Activated CD4-positive, alpha-beta memory T cell treated with anti-CD3 and anti-CD28 coated beads for 36 hours (primary cell): ENCODE measurements at regions not wholly inside any gene's neighbourhood (a gene's known extent, or its start where the extent isn't known, plus 50 kb on each side); places are given as distances from the start of the nearest gene placed in this dataset.

ENCODE experiments used
- CTCF ChIA-PET: fragments of 350-600 bp; sonication (Branson Sonifier 250); formaldehyde crosslinking; loops from one replicate; lab custom pipeline; 2021; ENCODE audit warnings: antibody characterized with exemption, inconsistent platforms; lab: Charles Lee
- POLR2A ChIA-PET: fragments of 350-600 bp; sonication (Branson Sonifier 250); formaldehyde crosslinking; loops from one replicate; lab custom pipeline; 2021; ENCODE audit warnings: antibody characterized with exemption; lab: Charles Lee
- DNase-seq: peaks from one replicate; pipeline ENCODE4 v3.0.0-alpha.2; 2020
- H3K27ac Mint-ChIP-seq: one replicate; pipeline ENCODE4 v1.8.0; 2021; ENCODE audit warnings: mixed read lengths
- H3K27me3 Mint-ChIP-seq: one replicate; pipeline ENCODE4 v1.8.0; 2021; ENCODE audit warnings: mixed read lengths
- H3K36me3 Mint-ChIP-seq: one replicate; pipeline ENCODE4 v1.8.0; 2021; ENCODE audit warnings: mixed read lengths
- H3K4me1 Mint-ChIP-seq: one replicate; pipeline ENCODE4 v1.8.0; 2021; ENCODE audit warnings: low read depth, mixed read lengths
- H3K4me3 Mint-ChIP-seq: one replicate; pipeline ENCODE4 v1.8.0; 2021; ENCODE audit warnings: mild to moderate bottlenecking, mixed read lengths
- H3K9me3 Mint-ChIP-seq: one replicate; pipeline ENCODE4 v1.8.0; 2021; ENCODE audit warnings: mixed read lengths
- intact Hi-C: fragments of 100-400 bp; cut with micrococcal nuclease; formaldehyde crosslinking; loops from one replicate; pipeline ENCODE4 v1.15.1; 2023

DNA sequence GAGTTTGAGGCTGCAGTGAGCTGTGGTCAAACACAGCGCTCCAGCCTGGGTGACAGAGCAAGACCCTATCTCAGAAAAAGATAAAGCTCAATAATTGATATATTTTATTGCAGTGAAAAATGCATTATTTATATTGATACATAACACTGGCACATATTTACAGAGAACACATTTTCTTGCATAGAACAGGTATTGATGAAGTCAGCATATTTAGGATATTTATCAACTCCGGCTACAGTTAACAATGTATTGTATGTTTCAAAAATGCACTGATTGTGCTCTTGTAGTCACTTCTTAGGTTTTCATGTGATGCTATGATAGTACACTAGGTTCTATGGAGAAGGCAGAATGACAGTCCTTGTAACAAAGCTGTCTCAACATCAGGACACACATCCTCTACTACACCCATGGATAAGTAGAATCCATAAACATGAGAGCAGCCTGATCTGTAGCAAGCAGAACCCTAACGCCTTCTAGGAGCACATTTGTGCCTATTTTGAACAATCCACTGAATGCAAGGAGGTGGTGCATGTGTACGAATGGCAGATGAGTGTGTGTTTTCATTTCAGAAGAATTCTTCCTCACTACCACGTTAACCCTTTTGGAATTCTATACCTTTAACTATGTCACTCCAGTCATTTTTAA, 586.1 kb upstream of the CELF2 start:
- CTCF ChIA-PET: no interaction called here
- intact Hi-C loops: no loop called here

DNA sequence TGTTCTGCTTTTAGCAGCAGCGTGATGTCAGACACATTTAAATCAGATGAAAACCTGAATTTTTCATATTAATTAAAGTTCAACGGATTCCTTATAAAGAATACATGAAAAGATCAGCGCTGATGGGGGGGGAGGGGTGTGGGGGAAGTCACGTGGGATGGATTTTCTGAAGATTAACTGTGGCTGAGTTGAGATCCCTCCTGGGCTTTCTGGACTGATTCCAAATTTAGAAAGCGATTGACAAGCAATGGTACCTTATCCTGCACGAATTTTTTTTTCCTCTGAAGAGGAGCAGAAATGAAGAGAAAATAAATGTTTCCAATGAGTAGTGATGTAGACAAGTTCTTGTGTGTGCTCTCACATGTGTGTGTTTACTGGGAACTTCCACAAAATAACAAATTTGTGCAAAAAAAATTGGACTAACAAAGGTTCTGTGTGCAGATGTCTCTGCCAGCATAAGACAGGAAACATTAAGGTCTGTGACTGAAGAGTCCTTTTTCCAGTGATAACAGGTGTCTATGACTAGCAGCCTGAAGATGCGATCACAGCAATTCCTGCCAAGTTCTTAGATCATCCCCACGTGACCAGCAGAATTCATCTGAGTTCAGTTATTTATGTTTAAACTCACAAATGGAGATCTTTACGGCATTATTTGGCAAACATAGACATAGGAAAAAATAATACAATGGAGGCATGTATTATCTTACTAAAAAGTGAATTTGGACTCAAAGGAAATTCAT, 585.2 kb upstream of the CELF2 start:
- H3K9me3 Mint-ChIP-seq: peaks cover 9% of the 10 kb centered on the region
- DNase-seq: no peak
- no peaks in the 10 kb centered on the region for H3K36me3 Mint-ChIP-seq
- H3K27me3 Mint-ChIP-seq: peaks cover 11% of the 10 kb centered on the region
- ChIA-PET POLR2A (no interaction called here), CTCF (no interaction called here)
- H3K4me1 Mint-ChIP-seq: no peaks in the 10 kb centered on the region
- intact Hi-C loops: no loop called here
- no peak overlapping the region for H3K27ac Mint-ChIP-seq
- no peak overlapping the region for H3K4me3 Mint-ChIP-seq

More for the DNA sequence above, 586.1 kb upstream of the CELF2 start:
- POLR2A ChIA-PET: no interaction called here
- no peak overlapping the region for H3K27ac Mint-ChIP-seq
- no peak overlapping the region for H3K4me3 Mint-ChIP-seq
- H3K9me3 Mint-ChIP-seq: peaks cover 9% of the 10 kb centered on the region
- DNase-seq: no peak
- no peaks in the 10 kb centered on the region for H3K4me1 Mint-ChIP-seq
- peaks cover 11% of the 10 kb centered on the region for H3K27me3 Mint-ChIP-seq
- H3K36me3 Mint-ChIP-seq: no peaks in the 10 kb centered on the region

DNA sequence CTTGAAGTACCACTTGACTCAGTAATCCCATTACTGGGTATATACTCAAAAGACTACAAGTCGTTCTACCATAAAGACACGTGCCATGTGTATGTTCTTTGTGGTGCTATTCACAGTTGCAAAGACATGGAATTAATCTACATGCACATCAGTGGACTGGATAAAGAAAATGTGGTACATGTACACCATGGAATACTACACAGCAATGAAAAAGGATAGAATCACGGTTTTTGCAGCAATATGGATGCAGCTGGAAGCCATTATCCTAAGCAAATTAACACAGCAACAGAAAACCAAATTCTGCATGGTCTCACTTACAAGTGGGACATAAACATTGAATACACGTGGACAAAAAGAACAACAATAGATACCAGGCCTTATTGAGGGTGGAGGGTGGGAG, 583.4 kb upstream of the CELF2 start:
- no peaks in the 10 kb centered on the region for H3K36me3 Mint-ChIP-seq
- DNase-seq: no peak
- H3K4me3 Mint-ChIP-seq: no peak overlapping the region
- CTCF ChIA-PET: no interaction called here
- peaks cover 13% of the 10 kb centered on the region for H3K27me3 Mint-ChIP-seq
- intact Hi-C loops: no loop called here
- H3K9me3 Mint-ChIP-seq: peaks cover 9% of the 10 kb centered on the region
- H3K27ac Mint-ChIP-seq: no peak overlapping the region
- POLR2A ChIA-PET: no interaction called here
- no peaks in the 10 kb centered on the region for H3K4me1 Mint-ChIP-seq

DNA sequence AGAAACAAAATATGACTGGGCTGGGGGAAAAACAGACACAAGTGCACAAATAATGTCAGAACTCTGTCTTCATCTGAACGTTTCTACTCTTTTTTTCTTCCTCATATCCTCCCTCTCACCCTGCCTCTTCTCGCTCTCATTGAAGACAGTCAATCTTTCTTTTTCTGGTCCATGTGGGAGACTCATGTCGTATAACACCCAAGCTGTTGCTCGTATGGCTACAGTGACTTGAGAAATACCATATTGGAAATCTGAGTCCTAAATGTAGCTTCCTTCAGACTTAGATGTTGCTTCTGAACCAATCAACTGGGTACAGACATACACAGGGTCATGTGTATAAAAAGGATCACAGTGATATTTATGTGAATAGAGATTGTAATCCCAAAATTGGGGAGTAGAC, 579.8 kb upstream of the CELF2 start:
- H3K4me1 Mint-ChIP-seq: no peaks in the 10 kb centered on the region
- H3K4me3 Mint-ChIP-seq: no peak overlapping the region
- no peaks in the 10 kb centered on the region for H3K36me3 Mint-ChIP-seq
- intact Hi-C loops: no loop called here
- peaks cover 8% of the 10 kb centered on the region for H3K27me3 Mint-ChIP-seq
- ChIA-PET POLR2A (no interaction called here), CTCF (no interaction called here)
- no peak for DNase-seq
- H3K27ac Mint-ChIP-seq: no peak overlapping the region
- H3K9me3 Mint-ChIP-seq: peaks cover 9% of the 10 kb centered on the region

DNA sequence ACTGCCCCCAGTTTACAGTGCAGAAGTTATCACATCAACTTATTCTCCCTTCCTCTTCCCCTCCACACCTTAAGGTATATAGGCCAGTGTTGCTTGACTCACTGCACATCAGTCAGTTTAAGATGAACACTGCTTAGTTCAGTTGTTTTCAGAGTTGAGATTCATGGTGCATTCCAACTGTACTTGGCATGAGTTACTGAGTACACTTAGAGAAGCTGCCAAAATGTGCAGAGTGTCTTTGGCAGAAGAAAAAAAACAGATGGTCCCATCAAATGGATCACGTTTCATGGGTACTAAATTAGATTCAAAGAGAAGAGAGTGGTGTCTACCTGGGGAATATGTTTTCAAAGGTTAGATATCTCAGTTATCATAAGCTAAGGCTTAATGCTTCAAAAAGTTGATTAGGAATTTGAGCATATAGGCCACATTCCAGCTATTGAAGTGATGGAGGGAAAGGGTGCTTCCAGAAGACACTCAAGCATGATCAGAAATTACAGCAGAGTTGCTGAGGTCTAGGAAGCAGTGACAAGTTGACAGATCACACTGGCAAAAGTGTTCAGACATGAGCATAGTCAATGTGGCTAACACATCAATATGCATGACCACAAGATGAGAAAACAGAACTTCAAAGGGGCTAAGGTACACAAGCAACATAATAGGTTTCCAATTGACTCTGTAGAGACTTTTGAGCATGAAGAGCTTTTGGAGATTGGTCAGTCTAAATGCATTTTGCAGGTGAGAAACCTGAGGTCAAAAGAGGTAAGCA, 579.2 kb upstream of the CELF2 start:
- H3K27ac Mint-ChIP-seq: no peak overlapping the region
- CTCF ChIA-PET: no interaction called here
- intact Hi-C loops: no loop called here
- H3K4me3 Mint-ChIP-seq: no peak overlapping the region
- no peaks in the 10 kb centered on the region for H3K4me1 Mint-ChIP-seq
- H3K9me3 Mint-ChIP-seq: peaks cover 9% of the 10 kb centered on the region
- POLR2A ChIA-PET: no interaction called here
- DNase-seq: no peak
- H3K27me3 Mint-ChIP-seq: peaks cover 8% of the 10 kb centered on the region
- H3K36me3 Mint-ChIP-seq: no peaks in the 10 kb centered on the region

DNA sequence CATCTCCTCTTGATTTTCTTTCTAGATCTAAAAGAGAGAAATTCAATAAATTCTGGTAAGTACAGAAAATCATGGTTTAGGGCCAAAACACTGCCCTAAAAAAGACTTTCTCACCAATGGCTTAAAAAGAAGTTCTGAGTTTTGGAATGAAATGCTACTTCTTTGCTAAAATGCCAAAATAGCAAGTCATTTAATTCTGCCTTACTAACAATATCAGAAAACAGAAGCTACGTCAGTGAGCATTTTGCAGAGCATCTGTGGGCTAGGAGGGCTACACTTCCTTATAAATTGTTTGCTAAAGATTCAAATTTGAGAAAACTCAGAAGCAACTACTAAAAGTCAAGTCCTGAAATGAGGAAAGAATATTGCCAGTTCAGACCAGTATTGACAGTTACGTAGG, 560.8 kb upstream of the CELF2 start:
- ChIA-PET CTCF (no interaction called here), POLR2A (no interaction called here)
- H3K27ac Mint-ChIP-seq: no peak overlapping the region
- H3K27me3 Mint-ChIP-seq: peaks cover 3% of the 10 kb centered on the region
- no peaks in the 10 kb centered on the region for H3K36me3 Mint-ChIP-seq
- no peak for DNase-seq
- peaks cover 3% of the 10 kb centered on the region for H3K9me3 Mint-ChIP-seq
- no peak overlapping the region for H3K4me3 Mint-ChIP-seq
- H3K4me1 Mint-ChIP-seq: no peaks in the 10 kb centered on the region
- intact Hi-C loops: no loop called here

DNA sequence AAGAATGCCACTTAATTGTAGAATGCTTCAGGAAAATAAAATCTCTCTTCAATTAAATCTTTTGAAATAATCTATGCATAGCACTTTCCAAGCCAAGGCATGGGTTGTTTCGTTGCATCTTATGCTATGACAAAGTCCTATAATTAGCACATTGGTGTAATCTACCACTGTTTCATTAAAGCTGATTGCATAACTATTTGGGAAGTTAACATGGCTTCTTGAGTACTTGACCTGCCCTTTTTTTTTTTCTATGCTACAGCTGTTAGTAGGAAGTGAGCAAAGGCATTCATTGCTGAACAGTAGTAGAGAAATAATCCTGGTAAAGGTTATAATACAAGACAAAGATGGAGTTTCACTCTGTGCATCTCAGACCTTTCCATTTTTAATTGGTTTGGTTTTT, 557.2 kb upstream of the CELF2 start:
- Mint-ChIP-seq H3K36me3 (no peaks in the 10 kb centered on the region), H3K9me3 (no peaks in the 10 kb centered on the region), H3K4me3 (no peak overlapping the region), H3K4me1 (no peaks in the 10 kb centered on the region), H3K27ac (no peak overlapping the region), H3K27me3 (peaks cover 1% of the 10 kb centered on the region)
- intact Hi-C loops: no loop called here
- DNase-seq: no peak
- POLR2A ChIA-PET: no interaction called here
- CTCF ChIA-PET: no interaction called here

DNA sequence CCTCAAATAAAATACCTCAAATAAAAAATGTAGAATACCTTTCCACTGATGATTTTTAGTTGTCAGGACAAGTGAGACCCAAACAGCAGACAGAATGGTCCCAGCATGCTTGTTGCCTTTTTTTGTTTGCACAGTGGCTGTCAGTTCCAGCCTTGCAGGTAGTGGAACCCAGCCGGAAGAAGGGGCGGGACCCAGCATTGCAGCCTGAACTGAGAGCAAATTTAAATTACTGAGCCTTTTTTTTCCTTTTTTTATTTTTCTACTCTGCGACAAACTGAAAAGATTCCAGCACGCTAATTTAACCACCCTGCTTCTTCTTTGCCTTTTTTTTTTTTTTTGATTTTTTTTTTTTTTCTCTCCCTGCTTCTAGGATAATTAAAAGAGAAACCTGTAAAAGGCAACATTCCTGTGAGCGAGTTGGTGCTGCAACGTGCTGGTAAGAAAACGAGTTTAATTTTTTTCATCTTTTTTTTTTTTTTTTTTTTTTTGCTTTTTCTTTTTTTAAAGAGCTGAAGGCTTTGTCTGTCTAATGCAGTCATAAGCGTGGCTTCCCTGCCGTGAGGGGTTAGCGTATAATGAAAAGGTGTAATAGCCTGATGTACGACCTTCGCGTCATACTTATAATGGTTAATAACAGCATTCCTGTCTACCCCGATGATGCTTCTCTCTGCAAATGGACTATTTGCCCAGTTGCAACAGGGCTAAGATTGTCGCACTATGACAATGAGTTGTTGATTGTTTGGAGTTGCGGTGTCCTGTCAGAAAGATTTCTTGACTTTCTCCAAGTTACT, 555.3 kb upstream of the CELF2 start:
- H3K9me3 Mint-ChIP-seq: no peaks in the 10 kb centered on the region
- DNase-seq: no peak
- H3K36me3 Mint-ChIP-seq: no peaks in the 10 kb centered on the region
- H3K27me3 Mint-ChIP-seq: peaks cover 1% of the 10 kb centered on the region
- ChIA-PET CTCF (no interaction called here), POLR2A (no interaction called here)
- no peak overlapping the region for H3K27ac Mint-ChIP-seq
- H3K4me1 Mint-ChIP-seq: no peaks in the 10 kb centered on the region
- H3K4me3 Mint-ChIP-seq: no peak overlapping the region
- intact Hi-C loops: no loop called here

DNA sequence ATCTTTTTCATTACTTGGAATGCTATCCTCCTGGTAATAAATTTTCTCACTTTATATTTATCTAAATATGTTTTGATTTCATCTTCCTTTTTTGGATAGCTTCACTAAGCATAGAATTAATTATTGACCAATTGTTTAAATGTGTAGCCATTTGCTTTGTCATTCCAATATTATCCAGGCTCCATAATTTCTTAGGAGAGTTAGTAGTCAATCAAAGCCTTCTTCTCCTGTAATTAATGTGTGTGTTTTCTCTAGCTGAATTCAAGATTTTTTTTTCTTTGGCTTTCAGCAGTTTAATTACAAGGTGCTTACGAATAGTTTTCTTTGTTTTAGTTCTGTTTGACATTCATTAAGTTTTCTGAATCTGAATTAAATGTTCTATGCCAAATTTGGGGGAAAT, 545.9 kb upstream of the CELF2 start:
- ChIA-PET CTCF (no interaction called here), POLR2A (no interaction called here)
- intact Hi-C loops: no loop called here
- Mint-ChIP-seq H3K27me3 (peaks cover 7% of the 10 kb centered on the region), H3K9me3 (peaks cover 12% of the 10 kb centered on the region), H3K4me1 (no peaks in the 10 kb centered on the region), H3K36me3 (no peaks in the 10 kb centered on the region), H3K27ac (no peak overlapping the region), H3K4me3 (no peak overlapping the region)
- no peak for DNase-seq

DNA sequence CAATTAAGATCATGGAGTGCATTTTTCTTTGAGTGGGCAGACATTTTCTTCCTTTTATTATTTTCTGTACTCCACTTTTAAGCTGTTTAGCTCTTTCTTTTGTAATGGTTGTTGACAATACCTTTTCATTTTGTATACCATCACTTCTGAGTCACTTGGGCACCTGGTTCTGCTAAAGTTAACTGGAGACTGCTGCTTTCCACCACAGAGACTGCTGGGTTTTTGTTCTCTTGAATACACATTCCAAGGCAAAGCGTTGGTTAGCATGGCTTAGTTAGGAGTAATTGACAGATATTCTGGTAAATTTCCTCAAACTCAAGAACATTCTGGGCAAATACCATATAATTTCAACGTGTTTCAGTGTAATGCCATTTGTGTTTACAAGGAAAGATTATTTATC, 541.9 kb upstream of the CELF2 start:
- Mint-ChIP-seq H3K4me1 (no peaks in the 10 kb centered on the region), H3K4me3 (no peak overlapping the region), H3K36me3 (no peaks in the 10 kb centered on the region), H3K9me3 (peaks cover 12% of the 10 kb centered on the region), H3K27me3 (peaks cover 8% of the 10 kb centered on the region), H3K27ac (no peak overlapping the region)
- ChIA-PET CTCF (no interaction called here), POLR2A (no interaction called here)
- DNase-seq: no peak
- intact Hi-C loops: no loop called here

DNA sequence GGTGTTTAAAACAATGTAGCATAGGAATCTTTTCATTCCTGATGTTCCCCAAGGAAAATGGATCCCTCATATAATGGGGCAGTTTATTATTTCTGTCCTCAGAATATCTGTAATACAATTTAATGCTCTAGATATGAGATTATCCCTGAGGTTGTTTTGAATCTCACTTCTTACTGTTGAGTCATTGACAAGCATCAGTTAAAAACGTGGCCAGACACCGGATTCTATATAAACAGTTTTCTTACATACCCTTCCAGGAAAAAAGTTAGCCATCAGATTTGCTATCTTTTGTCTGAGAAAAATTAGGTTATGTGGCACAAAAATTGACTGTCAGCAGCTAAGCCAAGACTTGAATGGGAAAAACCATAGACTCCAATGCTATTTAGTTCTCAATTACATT, 539.8 kb upstream of the CELF2 start:
- ChIA-PET CTCF (no interaction called here), POLR2A (no interaction called here)
- intact Hi-C loops: no loop called here
- Mint-ChIP-seq H3K4me1 (no peaks in the 10 kb centered on the region), H3K27me3 (peaks cover 13% of the 10 kb centered on the region), H3K9me3 (peaks cover 6% of the 10 kb centered on the region), H3K27ac (no peak overlapping the region), H3K4me3 (no peak overlapping the region), H3K36me3 (no peaks in the 10 kb centered on the region)
- no peak for DNase-seq

DNA sequence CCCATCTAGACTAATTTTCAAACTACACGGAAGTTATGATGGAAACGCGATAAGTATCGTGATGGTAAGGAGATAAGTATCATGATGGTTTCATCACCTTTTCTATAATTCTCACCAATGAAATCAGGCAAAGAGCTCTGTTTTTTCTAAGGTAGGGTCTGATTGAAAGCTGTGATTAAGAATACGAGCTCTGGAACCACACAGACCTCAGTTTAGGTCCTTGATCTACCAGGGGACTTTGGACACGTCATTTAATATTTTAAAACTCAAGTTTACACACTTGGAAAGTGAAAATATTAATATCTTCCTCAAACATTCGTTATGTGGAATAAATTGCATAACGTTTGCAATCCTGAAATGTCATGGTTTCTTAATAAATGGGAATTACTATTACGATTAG, 538.2 kb upstream of the CELF2 start:
- CTCF ChIA-PET: no interaction called here
- intact Hi-C loops: no loop called here
- DNase-seq: no peak
- H3K4me3 Mint-ChIP-seq: no peak overlapping the region
- H3K27ac Mint-ChIP-seq: no peak overlapping the region
- H3K36me3 Mint-ChIP-seq: no peaks in the 10 kb centered on the region
- H3K4me1 Mint-ChIP-seq: no peaks in the 10 kb centered on the region
- peaks cover 10% of the 10 kb centered on the region for H3K27me3 Mint-ChIP-seq
- H3K9me3 Mint-ChIP-seq: no peaks in the 10 kb centered on the region
- POLR2A ChIA-PET: no interaction called here
